Stimulated activated CD8-positive, alpha-beta memory T cell treated with anti-CD3 and anti-CD28 coated beads, Interleukin-4, amount 100 ng/mL, for 24 hours (primary cell): ENCODE measurements at regions not wholly inside any gene's neighbourhood (a gene's known extent, or its start where the extent isn't known, plus 50 kb on each side); places are given as distances from the start of the nearest gene placed in this dataset.

ENCODE experiments used
- DNase-seq: peaks from one replicate; pipeline ENCODE4 v3.0.0-alpha.2; 2020; ENCODE audit warnings: low read depth

GRCh38 chr5:118778941-118779340, 209.4 kb downstream of the DTWD2 start:
- DNase-seq, result no peak

GRCh38 chr5:118777189-118777736, 211.1 kb downstream of the DTWD2 start:
- DNase-seq, result no peak

DNA sequence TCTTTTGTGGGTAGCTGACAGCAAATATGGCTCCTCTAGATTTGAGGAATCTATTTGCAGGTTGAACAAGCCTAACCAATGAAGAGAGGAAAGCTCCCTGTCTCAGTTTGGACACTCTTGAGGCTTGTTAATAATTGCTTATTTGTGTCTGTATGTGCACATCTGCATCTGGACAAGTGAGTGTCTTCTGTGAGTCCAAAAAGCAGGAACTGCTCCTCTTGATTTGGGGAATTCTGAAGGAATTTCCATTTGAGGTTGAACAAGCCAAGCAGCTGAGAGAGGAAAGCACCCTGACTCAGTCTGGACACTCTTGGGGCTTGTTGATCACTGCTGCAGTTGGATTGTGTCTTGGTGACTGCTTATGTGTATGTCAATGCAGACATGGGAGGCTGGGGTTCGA, 211.6 kb downstream of the DTWD2 start:
- no peak for DNase-seq

- no peak for DNase-seq
Measured at GRCh38 chr5:118775790-118776499, 212.4 kb downstream of the DTWD2 start.

GRCh38 chr5:118768607-118769175, 219.7 kb downstream of the DTWD2 start:
- no peak for DNase-seq

DNA sequence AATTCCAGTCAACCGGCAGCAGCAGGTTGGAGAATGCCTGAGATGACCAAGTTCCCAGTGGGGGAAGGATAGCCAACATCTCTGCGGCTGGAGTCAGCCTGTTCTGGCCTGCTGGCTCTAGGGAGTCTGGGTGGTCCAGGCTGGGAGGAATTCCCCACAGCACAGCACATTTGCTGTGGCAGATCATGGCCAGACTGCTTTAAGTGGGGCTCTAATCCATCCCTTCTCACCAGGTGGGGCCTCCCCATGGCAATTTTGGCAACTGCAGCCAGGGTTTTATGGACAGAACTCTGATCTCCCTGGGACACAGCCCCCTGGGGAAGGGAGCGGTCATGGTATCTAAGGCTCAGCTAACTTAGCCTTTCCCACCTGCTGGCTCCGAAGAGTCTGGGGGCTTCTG, 226.1 kb downstream of the DTWD2 start:
- DNase-seq, result no peak

DNA sequence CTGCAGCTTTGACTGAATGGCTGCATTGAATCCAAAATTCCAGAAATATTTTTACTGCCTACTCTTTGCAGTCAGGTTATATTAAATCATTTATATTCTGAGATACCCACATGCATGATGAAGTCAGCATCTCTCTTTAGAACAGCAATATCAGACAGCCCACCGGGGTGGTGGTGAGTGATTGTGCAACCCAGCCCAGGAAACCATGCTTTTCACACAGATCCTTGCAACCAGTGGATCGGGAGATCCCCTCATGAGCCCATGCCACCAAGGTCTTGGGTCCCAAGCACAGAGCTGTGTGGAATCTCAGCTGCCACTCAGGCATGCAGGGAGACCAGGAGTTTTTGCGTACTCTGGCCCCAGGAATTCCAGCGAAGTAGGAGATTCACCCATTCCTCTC, 226.5 kb downstream of the DTWD2 start:
- no peak for DNase-seq

DNA sequence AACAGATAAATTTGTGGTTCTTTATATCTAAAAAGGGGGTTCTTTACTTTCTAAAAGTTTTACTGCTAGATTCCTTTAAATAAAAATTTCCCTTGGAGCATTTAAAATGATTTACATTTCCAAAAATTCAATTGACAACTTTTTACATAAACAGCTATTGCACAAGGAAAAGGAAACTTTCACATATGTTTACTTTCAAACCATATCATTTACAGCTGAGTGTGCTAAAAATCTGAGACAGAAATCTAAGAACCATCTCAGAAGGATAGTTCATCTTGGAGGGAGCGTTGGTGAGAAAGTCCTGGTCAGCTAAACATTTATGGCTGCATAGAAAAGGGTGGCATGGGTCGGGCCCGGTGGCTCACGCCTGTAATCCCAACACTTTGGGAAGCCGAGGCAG, 235.4 kb downstream of the DTWD2 start:
- DNase-seq, result no peak

DNA sequence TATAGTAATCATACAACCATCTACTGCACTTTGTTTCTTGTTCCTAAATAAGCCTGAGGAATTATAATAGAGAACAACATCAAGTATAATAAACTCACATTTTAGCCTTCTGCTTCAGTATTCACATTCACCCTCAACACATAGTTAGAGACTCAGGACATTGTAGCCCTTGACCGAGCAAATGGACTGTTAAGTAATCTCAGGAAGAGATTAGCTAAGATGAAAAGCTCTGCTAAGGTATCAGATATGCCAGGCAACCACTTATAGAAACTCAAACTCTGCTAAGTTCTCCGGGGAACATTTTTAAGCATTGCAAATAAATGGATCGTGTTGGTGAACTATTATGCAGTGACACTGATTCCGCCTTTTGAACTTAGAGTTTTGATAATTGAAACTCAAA, 252.0 kb downstream of the DTWD2 start:
- no peak for DNase-seq

- DNase-seq, result no peak
Measured at GRCh38 chr5:118733394-118733793, 255.0 kb downstream of the DTWD2 start.

GRCh38 chr5:118728191-118728590, 260.2 kb downstream of the DTWD2 start:
- DNase-seq, result no peak

GRCh38 chr5:118726891-118727290, 261.5 kb downstream of the DTWD2 start:
- no peak for DNase-seq

- DNase-seq, result no peak
Measured at GRCh38 chr5:118723021-118723338, 265.4 kb downstream of the DTWD2 start.

GRCh38 chr5:118722122-118723020, 266.0 kb downstream of the DTWD2 start:
- DNase-seq, result no peak

GRCh38 chr5:118711727-118712126, 276.6 kb downstream of the DTWD2 start:
- DNase-seq, result no peak

- no peak for DNase-seq
Measured at GRCh38 chr5:118705959-118706667, 282.2 kb downstream of the DTWD2 start.

DNA sequence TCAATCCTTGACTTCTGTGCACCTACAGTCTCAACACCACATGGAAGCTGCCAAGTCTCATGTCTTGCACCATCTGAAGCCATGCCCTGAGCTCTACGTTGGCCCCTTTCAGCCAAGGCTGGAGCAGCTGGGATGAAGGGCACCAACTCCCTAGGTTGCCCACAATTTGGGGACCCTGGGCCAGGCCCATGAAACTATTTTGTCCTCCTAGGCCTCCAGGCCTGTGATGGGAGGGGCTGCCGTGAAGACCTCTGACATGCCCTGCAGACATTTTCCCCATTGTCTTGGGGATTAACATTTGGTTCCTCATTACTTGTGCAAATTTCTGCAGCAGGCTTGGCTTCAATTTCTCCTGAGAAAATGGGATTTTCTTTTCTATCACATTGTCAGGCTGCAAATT, 285.1 kb downstream of the DTWD2 start:
- no peak for DNase-seq

DNA sequence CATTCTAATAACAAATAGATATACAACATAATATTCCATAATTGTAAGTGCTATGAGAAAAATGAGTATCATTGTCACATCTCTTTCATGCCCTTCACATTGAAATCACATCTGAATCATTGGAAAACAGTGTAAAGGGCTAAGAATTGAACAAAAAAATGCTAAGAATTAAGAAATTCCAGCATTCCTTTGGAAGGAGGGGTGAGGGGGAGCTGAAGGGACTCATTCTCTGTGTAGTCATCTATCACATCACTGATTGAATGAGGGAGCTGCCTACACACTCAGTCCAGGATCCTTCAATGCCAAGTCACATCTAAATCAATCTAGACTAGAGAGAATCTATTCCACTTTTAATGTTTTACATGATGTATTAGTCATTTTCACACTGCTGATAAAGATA, 286.6 kb downstream of the DTWD2 start:
- DNase-seq, result no peak

GRCh38 chr5:118700510-118700909, 287.8 kb downstream of the DTWD2 start:
- no peak for DNase-seq

DNA sequence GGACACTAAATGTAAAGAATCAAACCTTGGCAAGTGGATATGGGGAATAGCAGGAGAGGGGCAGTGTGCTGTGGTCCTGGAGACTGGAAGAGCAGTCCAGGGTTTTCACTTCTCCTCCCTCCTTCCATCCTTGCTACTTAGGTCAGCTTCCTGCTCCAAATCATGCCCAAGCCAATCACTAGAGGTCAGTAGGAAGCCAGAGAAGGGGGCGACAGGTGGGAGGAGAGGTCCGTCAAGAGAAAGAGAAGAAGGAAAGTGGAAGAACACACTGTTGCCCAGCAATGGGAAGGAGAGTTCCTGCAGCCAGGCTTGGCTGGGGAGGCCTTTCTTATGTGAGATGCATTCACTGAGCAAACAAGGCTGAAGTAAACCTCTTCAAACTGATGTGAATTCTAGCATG, 289.6 kb downstream of the DTWD2 start:
- no peak for DNase-seq

GRCh38 chr5:118696076-118696475, 292.3 kb downstream of the DTWD2 start:
- DNase-seq, result no peak

DNA sequence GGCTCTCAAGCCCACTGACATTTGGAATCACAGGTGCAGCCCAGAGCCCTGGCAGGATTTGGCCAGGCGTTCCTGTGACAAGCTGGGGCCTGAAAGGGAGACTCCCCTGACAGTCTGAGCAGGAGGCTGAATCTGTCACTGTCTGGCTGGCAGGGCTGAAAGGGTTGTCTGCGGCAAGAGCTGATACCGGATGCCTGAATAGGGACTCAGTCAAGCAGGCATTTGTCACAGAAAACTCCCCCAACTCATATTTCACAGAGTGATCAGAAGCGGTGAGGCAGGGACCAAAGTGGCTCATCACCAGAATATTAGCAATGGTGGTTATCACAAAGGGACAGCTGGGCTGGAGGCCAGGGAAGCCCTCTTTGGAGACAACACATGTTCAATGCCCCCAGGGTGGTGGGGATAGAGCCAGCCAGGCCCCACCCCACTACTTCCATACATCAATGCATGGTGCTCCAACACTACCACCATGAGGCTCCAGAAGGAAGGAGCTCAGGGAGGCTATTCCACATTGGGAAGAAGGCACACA, 295.5 kb downstream of the DTWD2 start:
- no peak for DNase-seq
